ENCODE measurements at regions not wholly inside any gene's neighbourhood (a gene's known extent, or its start where the extent isn't known, plus 50 kb on each side); places are given as distances from the start of the nearest gene placed in this dataset.

GRCh38 chr11:41897991-41898390, 438.5 kb upstream of the LRRC4C start:
- TF ChIP-seq, protein P1, sequence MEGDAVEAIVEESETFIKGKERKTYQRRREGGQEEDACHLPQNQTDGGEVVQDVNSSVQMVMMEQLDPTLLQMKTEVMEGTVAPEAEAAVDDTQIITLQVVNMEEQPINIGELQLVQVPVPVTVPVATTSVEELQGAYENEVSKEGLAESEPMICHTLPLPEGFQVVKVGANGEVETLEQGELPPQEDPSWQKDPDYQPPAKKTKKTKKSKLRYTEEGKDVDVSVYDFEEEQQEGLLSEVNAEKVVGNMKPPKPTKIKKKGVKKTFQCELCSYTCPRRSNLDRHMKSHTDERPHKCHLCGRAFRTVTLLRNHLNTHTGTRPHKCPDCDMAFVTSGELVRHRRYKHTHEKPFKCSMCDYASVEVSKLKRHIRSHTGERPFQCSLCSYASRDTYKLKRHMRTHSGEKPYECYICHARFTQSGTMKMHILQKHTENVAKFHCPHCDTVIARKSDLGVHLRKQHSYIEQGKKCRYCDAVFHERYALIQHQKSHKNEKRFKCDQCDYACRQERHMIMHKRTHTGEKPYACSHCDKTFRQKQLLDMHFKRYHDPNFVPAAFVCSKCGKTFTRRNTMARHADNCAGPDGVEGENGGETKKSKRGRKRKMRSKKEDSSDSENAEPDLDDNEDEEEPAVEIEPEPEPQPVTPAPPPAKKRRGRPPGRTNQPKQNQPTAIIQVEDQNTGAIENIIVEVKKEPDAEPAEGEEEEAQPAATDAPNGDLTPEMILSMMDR (IDR thresholded peaks at IDR 0.05) = no peak
- CTCF ChIA-PET = no interaction called here
- no peaks in the 10 kb centered on the region for H3K36me3 Mint-ChIP-seq (ENCODE audit: low read depth)

DNA sequence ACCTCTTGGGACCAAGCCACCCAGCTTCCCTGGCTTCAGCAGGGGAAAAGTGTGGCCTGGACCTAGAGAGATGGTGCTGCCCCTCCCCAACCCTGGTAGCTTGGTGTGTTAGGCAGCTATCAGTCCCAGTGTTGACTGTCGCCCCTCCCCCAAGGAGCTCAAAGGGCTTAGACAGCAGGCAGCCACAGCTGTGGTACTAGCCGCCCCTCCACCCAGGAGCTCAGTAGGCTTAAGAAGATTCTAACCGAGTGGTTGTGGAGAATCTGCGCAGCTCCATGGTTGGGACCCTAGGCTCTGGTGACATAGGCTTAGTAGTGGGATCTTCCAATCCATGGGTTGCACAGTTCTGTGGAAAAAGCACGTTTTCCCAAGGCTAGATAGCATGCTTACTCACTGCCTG, 458.4 kb upstream of the LRRC4C start:
- Mint-ChIP-seq H3K9me3 (peaks cover 19% of the 10 kb centered on the region), H3K4me1 (no peaks in the 10 kb centered on the region), H3K4me3 (no peak overlapping the region), H3K27ac (no peak overlapping the region), H3K36me3 (ENCODE audit: low read depth) (no peaks in the 10 kb centered on the region), H3K27me3 (no peaks in the 10 kb centered on the region)
- TF ChIP-seq, protein P1 (IDR thresholded peaks at IDR 0.05) = no peak
- POLR2A ChIA-PET = no interaction called here
- DNase-seq = no peak
- CTCF ChIA-PET = no interaction called here
- intact Hi-C loops (cut with micrococcal nuclease) = no loop called here
- no peak for ATAC-seq (ENCODE audit: low read depth)

More at GRCh38 chr11:41897991-41898390, 438.5 kb upstream of the LRRC4C start:
- POLR2A ChIA-PET = no interaction called here
- Mint-ChIP-seq H3K9me3 (peaks cover 9% of the 10 kb centered on the region), H3K27me3 (no peaks in the 10 kb centered on the region), H3K4me3 (no peak overlapping the region), H3K27ac (no peak overlapping the region), H3K4me1 (no peaks in the 10 kb centered on the region)
- DNase-seq = no peak
- ATAC-seq (ENCODE audit: low read depth) = no peak
- intact Hi-C loops (cut with micrococcal nuclease) = no loop called here

DNA sequence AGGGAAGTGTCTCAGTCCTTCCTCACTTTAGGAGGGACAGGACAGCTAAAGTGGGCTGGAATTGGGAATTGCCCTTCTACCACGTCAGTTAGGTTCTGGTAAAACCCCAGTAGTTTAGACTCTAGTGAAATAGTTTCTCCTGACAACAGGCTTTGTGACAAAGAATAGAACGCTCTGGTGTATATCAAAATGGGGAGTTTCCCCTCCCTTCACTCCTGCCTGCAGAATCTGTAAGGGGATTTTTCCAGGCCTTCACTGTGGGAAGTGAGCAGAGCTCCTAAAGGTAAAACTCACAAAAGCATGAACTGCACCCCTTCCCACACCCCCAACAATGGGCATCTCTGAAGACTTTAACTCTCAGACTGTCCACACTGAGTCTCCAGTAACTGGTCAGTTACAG, 460.9 kb upstream of the LRRC4C start:
- Mint-ChIP-seq H3K27me3 (no peaks in the 10 kb centered on the region), H3K27ac (no peak overlapping the region), H3K36me3 (ENCODE audit: low read depth) (no peaks in the 10 kb centered on the region), H3K4me3 (no peak overlapping the region), H3K9me3 (peaks cover 16% of the 10 kb centered on the region), H3K4me1 (no peaks in the 10 kb centered on the region)
- DNase-seq (no peak), ATAC-seq (ENCODE audit: low read depth) (no peak)
- ChIA-PET CTCF (no interaction called here), POLR2A (no interaction called here)
- intact Hi-C loops (cut with micrococcal nuclease) = no loop called here
- TF ChIP-seq, protein P1 (IDR thresholded peaks at IDR 0.05) = no peak

GRCh38 chr11:41921746-41922390, 462.4 kb upstream of the LRRC4C start:
- Mint-ChIP-seq H3K27ac (no peak overlapping the region), H3K27me3 (no peaks in the 10 kb centered on the region), H3K9me3 (peaks cover 12% of the 10 kb centered on the region), H3K4me3 (no peak overlapping the region), H3K4me1 (no peaks in the 10 kb centered on the region), H3K36me3 (ENCODE audit: low read depth) (no peaks in the 10 kb centered on the region)
- CTCF ChIA-PET = no interaction called here
- POLR2A ChIA-PET = no interaction called here
- intact Hi-C loops (cut with micrococcal nuclease) = no loop called here
- ATAC-seq (ENCODE audit: low read depth) = no peak
- no peak for DNase-seq
- TF ChIP-seq, protein P1 (IDR thresholded peaks at IDR 0.05) = no peak

- H3K27me3 Mint-ChIP-seq = no peaks in the 10 kb centered on the region
- no peaks in the 10 kb centered on the region for H3K4me1 Mint-ChIP-seq
- ATAC-seq (ENCODE audit: low read depth) = no peak
- H3K4me3 Mint-ChIP-seq = no peak overlapping the region
- H3K36me3 Mint-ChIP-seq (ENCODE audit: low read depth) = no peaks in the 10 kb centered on the region
- TF ChIP-seq, protein P1 (IDR thresholded peaks at IDR 0.05) = no peak
- CTCF ChIA-PET = no interaction called here
- POLR2A ChIA-PET = no interaction called here
- DNase-seq = no peak
- intact Hi-C loops (cut with micrococcal nuclease) = no loop called here
- no peak overlapping the region for H3K27ac Mint-ChIP-seq
- no peaks in the 10 kb centered on the region for H3K9me3 Mint-ChIP-seq
These were observed 466.9 kb upstream of the LRRC4C start for GRCh38 chr11:41926339-41926738.

Data from activated B cell treated with CpG ODN at 0.5 μM for 24 hours (primary cell).